CD4-positive, alpha-beta T cell treated with Interleukin-17A for 1 hour (primary cell): ENCODE measurements at regions not wholly inside any gene's neighbourhood (a gene's known extent, or its start where the extent isn't known, plus 50 kb on each side); places are given as distances from the start of the nearest gene placed in this dataset.
"Not testable (repeated sequence)": the region's sequence is repeated elsewhere in the genome, so short reads cannot be mapped to it uniquely, and the experiment has no call there.

ENCODE experiments used
- DNase-seq: peaks from one replicate; pipeline ENCODE4 v3.0.0-alpha.2; 2020

DNA sequence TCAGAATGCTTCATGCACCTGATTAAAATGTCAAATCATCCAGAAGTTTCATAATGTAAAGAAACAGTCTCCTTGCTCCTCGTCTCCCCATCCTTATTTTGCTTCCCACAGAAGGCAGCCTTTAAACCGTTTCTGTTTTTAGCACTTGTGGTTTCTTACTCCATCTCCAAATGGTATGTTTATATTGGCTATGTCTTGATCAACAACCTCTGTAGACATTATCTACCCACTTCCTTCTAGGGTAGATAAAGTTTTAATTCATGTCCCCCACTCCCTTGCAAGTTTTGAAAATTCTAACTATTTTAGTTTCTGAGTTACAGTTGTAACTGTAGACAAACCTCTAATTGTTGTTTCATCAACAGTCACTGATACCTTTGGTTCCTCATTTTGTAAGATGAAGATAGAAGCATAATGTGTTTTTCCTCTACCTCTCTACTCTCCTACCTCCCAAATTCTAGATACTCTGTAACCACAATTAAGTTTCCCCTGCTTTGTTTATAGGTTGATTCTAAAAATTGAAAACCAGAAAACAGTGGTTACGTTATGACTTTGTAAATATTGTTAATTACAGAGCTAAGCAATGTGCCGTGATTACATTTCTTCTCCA is 291.7 kb upstream of the GATB start:
- no peak for DNase-seq

DNA sequence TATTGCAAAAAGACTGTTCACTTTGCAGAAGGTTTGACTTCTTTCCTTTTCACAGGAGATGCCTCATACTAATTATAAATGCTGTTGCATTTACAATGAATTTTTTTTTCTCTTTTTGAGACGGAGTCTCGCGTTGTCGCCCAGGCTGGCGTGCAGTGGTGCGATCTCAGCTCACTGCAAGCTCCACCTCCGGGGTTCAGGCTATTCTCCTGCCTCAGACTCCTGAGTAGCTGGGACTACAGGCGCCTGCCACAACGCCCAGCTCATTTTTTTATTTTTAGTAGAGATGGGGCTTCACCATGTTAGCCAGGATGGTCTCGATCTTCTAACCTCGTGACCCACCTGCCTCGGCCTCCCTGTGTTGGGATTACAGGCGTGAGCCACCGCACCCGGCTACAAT is 290.5 kb upstream of the GATB start:
- not testable (repeated sequence) for DNase-seq

DNA sequence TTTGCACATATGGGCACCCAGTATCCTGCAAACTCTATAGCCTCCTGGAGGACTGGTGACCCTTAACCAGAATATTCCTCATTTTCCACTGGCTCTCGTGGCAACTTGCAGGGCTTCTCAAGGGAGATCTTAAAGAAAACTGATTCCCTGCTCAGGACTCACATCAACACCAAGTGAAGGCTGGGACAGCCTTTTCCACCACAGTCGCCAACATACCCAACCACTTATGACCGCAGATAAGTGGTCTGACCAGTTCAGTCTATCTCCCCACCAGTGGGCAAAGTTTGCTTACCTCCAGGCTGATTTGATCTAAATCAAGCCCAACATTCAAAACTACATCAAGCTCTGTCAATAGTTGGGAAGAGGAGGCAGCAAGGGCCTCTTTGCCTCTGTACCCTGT is 289.3 kb upstream of the GATB start:
- no peak for DNase-seq

DNA sequence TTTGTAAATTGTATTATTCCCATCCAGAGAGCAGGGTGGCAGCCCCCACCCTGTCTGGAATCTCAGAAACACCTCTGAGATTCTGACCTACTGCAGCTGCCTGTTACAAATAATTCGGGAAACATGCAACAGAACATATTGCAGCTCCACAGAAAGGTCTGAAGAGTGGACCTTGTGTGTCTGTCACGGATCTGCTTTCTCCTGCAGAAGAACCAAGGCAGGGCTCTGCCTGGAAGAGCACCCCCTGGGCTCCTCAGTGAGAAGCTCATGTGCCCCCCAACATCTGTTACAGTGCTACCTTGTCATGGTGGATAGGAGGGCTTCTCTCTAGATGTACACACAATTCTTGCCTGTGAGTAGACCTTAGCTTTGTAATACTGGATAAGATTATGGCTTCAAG is 286.6 kb upstream of the GATB start:
- no peak for DNase-seq

DNA sequence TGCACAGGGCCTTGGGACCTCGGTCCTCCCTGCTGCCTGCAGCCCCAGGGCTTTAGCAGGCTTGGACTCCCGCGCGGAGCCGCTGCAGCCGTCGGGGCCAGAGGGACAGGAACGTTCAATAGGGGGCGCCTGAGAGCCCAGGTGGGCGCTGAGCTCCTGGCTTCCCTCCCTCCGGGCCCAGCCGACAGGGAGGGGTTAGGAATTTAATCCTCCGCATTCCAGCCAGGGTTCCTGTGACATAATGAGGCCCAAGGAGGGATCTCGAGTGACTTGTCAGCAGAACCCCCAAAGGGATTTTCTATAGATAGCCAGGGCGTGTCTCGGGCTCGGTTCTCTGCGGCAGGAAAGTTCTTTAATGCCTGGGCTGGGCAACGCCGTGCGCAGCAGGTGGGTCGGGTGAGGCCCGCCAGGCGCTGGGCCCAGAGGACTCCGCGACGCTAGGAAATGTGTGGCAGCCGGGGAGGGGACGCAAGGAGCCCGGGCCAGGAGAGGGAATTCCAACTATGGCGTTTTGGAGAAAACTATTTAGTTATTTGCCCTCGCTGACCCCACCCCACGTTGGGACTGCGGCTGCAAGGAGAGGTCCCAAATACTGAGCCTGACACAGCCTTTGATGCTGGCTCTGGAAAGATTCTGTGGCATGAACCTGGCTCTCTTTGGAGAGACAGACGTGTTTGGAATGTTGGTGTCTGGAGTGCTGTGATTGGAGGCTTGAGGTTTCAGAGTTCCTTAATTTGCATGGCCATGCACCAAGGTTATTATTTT is 285.2 kb upstream of the GATB start:
- DNase-seq: peak; percentile 7

DNA sequence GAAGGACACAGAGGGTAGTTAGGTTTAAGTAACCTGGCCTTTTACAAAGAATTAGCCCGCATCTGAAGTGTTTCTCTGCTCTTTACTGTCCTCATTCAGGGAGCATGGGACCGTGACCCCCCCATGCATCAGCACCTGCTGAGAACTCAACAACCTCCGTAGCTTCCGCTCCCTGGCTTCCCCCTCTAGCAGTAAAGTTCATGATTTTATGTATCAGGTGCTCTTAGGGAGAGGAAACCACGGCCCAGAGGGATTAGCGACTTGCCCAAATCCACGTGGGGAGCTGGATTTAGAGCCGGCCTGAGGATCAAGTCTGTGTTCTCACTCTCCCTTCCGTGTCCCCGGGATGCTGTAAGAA is 284.6 kb upstream of the GATB start:
- no peak for DNase-seq

DNA sequence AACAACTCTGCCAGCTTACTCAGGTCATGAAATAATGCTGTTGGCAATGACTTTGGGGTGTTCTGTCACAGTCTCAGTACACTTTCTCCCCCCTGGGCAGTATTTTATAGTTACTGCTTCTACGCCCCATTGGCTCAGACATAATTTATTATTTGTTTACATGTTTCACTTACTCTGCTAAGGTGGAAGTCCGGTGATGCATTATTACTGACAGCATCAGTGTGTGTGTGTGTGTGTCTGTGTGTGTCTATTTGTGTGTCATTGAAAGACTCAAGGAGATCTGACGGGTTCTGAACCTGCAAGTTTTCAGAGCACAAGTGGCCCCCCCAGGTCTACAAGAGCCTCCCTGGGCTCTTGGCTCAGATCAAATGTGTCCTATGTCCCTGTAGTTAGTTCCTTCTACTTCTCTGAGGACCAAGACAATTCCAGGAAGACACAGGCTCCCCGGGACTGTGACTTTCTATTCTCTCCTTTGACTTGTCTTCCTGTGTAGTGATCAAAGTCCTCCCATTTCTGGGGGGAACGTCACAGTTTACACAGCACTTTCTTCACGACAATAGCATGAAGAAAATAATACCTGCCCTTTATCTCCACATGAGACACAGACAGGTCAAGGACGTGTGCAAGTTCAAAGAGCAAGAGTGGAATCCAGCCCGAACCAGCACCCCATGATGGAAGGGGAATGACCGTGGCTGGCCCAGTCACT is 283.7 kb upstream of the GATB start:
- DNase-seq: no peak

DNA sequence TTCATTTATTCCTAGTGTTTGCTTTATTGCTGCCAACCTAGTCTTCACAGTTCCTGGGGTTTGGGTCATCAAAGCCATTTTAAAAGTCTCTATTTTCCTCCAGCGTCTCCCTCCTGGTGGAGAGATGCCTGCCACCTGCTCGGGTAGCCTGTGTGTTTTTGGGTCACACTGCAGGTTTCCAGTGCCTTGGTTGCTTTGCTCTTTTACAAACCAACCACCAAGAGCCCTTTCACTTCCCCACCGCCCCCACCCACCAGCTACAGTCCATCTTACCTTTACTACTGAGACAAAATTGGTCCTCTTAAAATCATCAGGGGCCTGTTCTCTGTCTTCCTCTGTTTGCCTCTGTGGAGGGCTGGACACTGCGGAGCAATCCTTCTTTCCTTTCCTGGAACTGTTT is 280.5 kb upstream of the GATB start:
- DNase-seq: no peak

DNA sequence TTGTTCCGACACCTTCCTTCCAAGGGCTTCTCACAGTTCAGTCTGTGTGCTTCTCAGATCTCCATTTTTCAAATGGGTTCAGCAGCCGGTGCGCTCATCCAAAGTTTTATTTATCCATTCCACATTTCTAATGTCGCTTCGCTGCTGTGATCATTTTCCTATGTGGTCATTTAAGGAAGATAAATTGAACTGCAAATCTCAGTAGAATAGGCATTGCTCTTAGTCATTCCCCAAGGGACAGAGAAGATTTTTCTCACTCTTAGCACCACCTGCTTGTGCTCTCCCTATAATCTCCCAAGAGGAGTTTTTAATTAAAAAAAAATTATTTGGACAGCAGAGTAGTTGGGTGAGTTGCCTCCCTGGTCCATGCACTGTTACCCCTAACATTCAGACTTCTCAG is 278.9 kb upstream of the GATB start:
- DNase-seq: no peak

DNA sequence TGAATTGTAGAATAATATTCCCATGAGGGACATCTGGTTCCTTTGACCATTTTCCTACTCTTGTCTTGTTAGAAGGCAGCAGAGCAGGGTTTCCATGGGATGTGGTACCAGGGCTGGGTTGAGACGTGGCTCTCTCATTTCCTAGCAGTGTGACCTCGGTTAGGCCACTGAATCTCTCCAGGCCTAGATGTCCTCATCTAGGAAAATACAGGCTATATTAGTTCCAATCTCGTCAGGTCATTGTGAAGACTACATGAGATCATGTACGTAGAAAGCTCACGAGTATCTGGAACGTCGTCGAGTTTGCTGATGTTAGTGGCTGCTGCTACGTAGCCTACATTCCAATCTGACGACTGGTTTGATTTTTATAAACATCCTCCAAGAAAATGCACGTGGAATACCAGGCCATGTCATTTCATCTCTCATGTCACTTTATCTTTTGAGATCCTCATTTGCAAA is 278.2 kb upstream of the GATB start:
- no peak for DNase-seq

DNA sequence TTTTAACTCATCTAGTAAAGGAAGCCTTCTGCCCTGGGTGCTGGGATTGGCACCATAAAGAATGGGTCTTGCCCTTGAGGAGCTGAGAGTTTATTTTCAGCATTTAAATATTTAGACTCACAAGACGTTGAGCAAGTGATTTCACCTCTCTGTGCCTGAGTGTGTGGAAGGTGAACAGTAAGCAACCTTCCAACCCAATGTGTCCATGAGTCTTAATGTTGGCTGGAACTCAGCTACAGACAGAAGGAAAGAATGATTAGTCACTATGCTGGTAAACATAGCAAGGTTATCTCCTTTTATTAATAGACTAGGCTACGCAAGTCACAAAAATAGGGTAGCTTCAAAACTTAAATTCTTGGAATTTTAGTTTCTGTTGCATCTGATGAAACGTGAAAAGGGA is 277.4 kb upstream of the GATB start:
- DNase-seq: no peak

DNA sequence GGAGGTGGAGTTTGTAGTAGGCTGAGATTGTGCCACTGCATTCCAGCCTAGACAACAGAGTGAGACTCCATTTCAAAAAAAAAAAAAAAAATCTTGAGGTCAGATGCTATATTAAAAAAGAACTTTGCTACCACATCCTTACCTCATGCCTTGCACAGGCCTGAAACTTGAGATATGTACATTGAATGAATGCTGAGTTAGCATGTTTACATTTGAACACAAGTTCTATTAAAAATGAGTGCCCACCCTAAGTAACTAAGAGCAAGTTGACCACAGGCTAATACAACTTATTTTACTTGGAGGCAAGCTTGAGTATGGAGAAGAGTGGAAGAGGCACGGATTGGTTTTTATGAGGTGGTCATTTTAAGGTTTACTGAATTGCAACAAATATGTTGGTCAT is 276.6 kb upstream of the GATB start:
- DNase-seq: no peak

DNA sequence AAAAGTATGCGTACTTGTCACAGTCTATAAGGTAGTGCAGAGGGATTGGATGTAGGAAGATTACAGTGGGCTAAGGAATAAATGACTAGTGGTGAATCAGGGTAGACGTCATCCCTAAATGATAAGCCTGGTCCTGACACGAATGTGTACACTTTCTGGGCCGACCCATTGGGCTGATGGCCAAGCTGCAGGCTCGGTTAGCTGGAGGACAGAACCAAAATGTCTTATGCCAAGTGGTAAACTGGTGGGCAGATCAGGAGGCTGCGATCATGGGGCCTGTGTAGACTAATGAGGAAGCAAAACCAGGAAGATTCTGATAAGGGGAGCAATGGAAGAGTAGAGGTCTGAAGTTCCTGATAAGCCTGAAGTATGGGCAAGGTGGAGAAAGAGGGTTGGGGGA is 272.8 kb upstream of the GATB start:
- DNase-seq: no peak

DNA sequence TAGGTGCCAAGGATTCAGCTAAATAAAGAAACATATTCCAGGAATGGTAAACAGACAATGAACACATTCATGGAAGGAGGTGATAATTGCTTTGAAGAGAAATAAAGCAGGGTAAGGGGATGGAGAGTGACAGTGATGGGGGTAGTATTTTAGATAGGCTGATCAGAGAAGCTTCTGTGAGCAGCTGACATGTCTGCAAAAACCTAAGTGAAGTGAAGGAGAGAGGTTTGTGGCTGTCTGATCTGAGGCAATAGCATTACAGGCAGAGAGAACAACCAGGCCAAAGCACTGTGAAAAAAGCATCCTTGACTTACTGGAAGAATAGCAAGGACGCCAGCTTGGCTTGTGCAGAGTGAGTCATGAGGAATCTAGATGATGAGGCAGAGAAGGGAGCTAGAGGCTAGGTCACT is 271.9 kb upstream of the GATB start:
- DNase-seq: no peak

DNA sequence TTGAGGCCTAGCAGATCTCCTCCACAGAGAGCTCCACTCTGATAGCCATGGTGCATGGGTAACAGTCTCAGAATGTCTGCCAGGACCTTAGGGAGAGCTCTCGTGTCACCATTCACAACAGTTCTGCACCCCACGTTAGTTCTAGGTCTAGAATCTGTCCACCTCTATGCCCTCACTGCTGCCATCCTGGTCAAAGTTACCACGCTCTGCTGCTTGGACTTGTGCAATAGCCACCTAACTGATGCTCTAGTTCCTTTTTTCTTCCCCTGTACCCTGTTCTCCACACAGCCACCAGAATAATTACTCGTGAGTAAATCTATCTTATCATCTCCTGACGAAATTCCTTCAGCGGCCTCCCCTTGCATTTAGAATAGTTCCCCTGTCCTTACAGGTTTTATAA is 268.8 kb upstream of the GATB start:
- DNase-seq: no peak

DNA sequence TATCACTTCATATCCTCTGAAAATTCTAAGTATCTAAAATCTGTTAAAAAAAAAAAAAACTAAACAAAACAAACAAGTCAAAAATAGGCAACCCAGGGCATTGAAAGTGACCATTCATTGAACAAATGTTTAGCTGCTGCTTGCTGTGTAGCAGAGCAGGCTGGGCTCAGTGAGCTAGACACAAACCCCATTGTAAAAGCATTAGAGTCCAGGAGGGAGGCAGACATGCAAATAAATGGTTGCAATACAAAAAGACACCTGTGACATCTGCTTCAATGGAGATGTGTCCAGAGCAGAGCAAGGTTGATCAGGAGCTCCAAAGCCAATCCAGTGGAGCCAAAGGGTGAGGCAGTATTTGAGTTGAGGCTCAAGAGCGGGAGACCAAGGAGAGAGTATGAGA is 267.3 kb upstream of the GATB start:
- no peak for DNase-seq

DNA sequence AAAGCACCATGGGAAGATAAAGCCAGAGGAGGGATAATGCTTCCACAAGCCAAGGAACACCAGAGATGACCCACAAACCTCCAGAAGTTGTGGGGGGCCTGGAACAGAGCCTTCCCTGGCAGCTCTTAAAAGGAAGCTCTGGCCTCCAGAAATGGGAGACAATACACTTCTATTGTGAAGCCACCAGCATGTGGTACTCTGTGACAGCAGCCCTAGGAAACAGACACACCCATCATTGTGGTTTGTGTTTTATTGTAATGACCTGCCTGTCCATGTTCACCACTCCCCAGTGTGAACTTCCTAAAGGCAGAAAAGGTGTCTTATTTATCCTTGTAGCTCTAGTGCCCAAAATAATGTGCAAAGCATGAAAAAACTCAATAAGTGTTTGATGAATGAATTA is 264.1 kb upstream of the GATB start:
- peak; percentile 22 for DNase-seq

DNA sequence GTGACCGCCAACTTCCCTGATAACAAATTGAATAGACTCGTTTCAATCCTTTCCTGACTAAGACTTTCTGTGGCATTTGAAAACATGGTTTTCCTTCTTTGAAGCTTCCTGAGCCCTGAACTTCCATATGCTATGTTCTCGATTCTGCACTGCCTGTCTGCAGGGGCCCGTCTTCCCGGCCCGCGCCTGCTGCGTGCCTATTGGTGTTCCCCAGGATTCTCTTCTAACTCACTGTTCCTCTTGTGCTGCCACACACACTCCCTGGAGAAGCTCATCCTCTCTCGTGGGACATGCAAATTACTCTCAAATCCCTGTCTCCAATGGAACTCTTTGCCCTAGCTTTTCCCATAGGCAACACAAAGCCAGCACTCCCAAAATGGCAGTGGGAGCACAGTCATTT is 262.9 kb upstream of the GATB start:
- DNase-seq: no peak

DNA sequence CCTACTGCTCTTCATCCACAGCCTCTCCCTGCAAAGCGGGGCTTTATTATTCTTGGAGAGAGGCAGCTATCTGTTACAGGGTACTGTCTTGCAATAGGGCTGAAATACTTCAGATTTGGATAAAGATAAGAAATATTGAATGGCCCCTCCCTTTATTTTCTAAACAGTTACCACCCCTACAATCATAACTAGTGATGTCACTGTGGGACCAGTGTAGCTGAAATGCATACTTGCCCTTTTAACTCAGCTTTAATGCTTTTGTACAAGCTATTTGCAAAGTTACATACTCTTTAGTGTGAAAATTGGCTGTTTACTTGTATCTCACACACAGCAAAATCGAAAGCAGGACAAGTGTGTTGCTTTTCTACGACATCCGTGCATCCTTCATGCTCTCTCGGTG is 261.7 kb upstream of the GATB start:
- DNase-seq: no peak

DNA sequence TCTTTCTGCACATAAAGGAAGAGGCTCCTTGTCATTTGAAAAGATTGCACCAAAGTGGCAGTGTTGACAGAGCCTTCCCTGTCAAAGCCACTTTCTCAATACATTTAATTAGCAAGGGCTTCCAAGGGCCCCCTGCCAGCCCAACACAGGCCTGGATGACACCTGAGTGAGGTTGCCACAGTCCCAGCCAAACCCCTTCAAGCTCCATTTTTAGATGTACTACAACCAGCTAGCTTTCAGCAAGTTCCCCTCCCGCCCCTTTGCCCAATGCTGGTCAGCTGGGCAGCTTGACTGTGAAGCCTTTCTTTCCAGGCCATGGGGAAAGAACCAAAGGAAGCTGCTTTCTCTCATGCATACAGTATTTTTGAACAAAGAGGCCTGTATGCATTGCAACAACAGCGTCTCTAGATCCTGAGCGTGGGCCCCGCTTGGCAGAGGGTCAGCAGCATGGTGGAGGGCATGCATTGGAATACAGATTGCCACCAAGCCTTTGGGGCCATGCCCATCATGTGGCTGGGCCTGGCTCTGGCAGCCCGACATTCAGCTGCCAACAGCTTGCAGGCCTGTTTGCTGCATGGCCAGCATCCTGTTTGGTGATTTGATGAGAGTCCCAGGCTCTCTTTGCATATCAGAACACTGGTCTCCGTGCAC is 261.1 kb upstream of the GATB start:
- DNase-seq: no peak

DNA sequence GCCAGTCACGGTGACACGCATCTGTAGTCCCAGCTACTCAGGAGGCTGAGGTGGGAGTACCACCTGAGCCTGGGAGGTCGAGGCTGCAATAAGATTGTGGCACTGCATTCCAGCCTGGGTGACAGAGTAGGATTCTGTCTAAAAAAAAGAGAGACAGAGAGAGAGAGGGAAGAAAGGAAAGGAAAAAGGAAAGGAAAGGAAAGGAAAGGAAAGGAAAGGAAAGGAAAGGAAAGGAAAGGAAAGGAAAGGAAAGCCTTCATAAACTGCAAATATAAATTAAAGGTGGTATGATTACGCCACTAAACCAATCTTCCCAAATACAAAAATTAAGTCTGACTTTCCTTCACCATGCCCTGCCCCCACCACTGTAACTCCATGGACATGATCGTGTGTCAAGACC is 259.3 kb upstream of the GATB start:
- no peak for DNase-seq

DNA sequence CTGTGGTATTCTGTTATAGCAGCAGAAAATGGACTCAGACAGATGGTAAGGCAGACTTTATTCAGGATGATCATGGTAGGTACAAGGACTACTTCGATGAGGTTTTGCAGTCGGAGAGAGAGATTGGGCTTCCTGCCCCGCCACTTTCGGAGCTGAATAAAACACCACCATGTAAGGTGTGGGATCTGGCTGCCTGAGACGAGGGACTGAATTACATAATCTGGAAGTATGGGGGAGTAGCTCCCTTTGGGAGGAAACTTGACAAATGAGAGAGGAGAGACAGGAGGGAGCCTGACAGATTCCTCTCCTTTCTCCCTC is 255.5 kb upstream of the GATB start:
- no peak for DNase-seq

DNA sequence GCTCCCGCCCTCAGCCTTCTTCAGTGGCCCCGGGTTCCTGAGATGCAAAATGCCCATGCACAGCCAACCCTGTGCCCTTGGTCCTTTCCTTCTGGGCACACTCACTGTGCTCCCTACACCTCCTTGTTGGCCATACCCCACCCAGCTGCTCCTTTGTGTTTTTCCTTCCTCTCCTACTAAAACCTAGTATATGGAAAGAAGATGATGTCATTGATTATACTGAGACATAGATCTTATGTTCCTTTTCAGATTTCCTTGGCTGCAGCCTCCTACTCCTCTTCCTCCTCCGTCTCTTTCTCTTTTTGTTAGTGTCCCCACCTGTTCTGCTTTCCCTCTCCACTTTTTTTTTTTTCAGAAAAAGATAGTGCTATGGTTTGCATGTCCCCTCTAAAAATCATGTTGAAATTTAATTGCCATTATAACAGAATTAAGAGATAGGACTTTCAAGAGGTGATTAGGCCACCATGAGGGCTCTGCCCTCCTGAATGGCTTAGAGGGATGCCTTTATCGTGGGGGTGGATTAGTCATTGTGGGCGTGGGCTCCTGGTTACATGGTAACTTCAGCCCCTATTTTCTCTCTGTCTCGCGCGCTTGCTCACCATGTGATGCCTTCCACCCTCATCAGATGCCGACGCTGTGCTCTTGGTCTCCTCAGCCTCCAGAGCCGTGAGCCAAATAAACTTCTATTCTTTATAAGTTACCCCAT is 254.9 kb upstream of the GATB start:
- DNase-seq: no peak
